GM23338 (cell line): ENCODE measurements at regions not wholly inside any gene's neighbourhood (a gene's known extent, or its start where the extent isn't known, plus 50 kb on each side); places are given as distances from the start of the nearest gene placed in this dataset.

Source experiments
- ATAC-seq: fragments of 200-7000 bp; cut with Tn5 transposase; 3 replicates; pipeline ENCODE4 v1.9.1; 2020
- DNase-seq: peaks from one replicate; pipeline ENCODE4 v3.0.0-alpha.2; 2015; ENCODE audit warnings: low spot score
- H2AFZ ChIP-seq: fragments of 200-600 bp; sonication (generic); 2 replicates; pipeline ENCODE4 v1.8.0; 2016; ENCODE audit warnings: antibody characterized with exemption, mild to moderate bottlenecking, moderate library complexity
- H3F3A ChIP-seq: fragments of 200-600 bp; sonication (generic); replicated peaks from 2 replicates; pipeline ENCODE4 v1.8.0; 2017; ENCODE audit warnings: antibody characterized with exemption, mixed run types, low read depth
- H3K27ac ChIP-seq: fragments of 200-600 bp; sonication (generic); 2 replicates; pipeline ENCODE4 v1.6.1; 2016; ENCODE audit warnings: low read depth
- H3K27me3 ChIP-seq: fragments of 200-600 bp; sonication (generic); 2 replicates; pipeline ENCODE4 v1.8.0; 2016; ENCODE audit warnings: mild to moderate bottlenecking, mixed run types, moderate library complexity; ENCODE audit not compliant: insufficient read depth
- H3K36me3 ChIP-seq: fragments of 200-600 bp; sonication (generic); 2 replicates; pipeline ENCODE4 v1.8.0; 2016; ENCODE audit warnings: mild to moderate bottlenecking; ENCODE audit not compliant: insufficient read depth
- H3K4me1 ChIP-seq: fragments of 200-600 bp; sonication (generic); 2 replicates; pipeline ENCODE4 v1.8.0; 2016; ENCODE audit warnings: mild to moderate bottlenecking, moderate library complexity; ENCODE audit not compliant: insufficient read depth
- H3K4me2 ChIP-seq: fragments of 200-600 bp; sonication (generic); 2 replicates; pipeline ENCODE4 v1.7.1; 2017; ENCODE audit warnings: mixed run types
- H3K4me3 ChIP-seq: fragments of 200-600 bp; sonication (generic); 2 replicates; pipeline ENCODE4 v1.6.1; 2016; ENCODE audit warnings: mixed run types
- H3K79me2 ChIP-seq: fragments of 200-600 bp; sonication (generic); replicated peaks from 2 replicates; pipeline ENCODE4 v1.8.0; 2017; ENCODE audit warnings: mild to moderate bottlenecking; ENCODE audit not compliant: insufficient read depth
- H3K9me2 ChIP-seq: fragments of 200-600 bp; sonication (generic); 2 replicates; pipeline ENCODE4 v1.8.0; 2017; ENCODE audit not compliant: insufficient read depth
- H4K20me1 ChIP-seq: fragments of 200-600 bp; sonication (generic); replicated peaks from 2 replicates; pipeline ENCODE4 v1.8.0; 2017; ENCODE audit warnings: mild to moderate bottlenecking; ENCODE audit not compliant: insufficient read depth
- H3K27ac Mint-ChIP-seq: 2 replicates; pipeline ENCODE4 v1.8.0; 2020; ENCODE audit warnings: inconsistent platforms, mild to moderate bottlenecking, moderate library complexity, mixed read lengths
- H3K27me3 Mint-ChIP-seq: 3 replicates; pipeline ENCODE4 v1.8.0; 2022; ENCODE audit warnings: low read depth, mild to moderate bottlenecking, moderate library complexity, mixed read lengths, inconsistent platforms; ENCODE audit not compliant: insufficient read depth, poor library complexity
- H3K36me3 Mint-ChIP-seq: 3 replicates; pipeline ENCODE4 v1.8.0; 2021; ENCODE audit warnings: low read depth, mild to moderate bottlenecking, inconsistent platforms, moderate library complexity, mixed read lengths
- H3K4me1 Mint-ChIP-seq: 3 replicates; pipeline ENCODE4 v1.8.0; 2020; ENCODE audit warnings: mild to moderate bottlenecking, inconsistent platforms, mixed read lengths
- H3K4me3 Mint-ChIP-seq: 3 replicates; pipeline ENCODE4 v1.8.0; 2021; ENCODE audit warnings: moderate library complexity, mild to moderate bottlenecking, inconsistent platforms, mixed read lengths
- H3K9me3 Mint-ChIP-seq: 3 replicates; pipeline ENCODE4 v1.8.0; 2020; ENCODE audit warnings: moderate library complexity, mild to moderate bottlenecking, inconsistent platforms, mixed read lengths
- CREB1 ChIP-seq: fragments of 250-450 bp; sonication (Bioruptor Pico); IDR thresholded peaks from 2 replicates; pipeline ENCODE4 v1.5.0; 2020; ENCODE audit warnings: low read depth, mild to moderate bottlenecking, moderate library complexity
- CTCF ChIP-seq, 2 experiments: fragments of 200-600 bp in 1 of 2; sonication (generic) in 1 of 2; conservative IDR thresholded peaks; 2 replicates each; pipeline versions ENCODE4 v1.5.1 to v1.6.1; 2016 to 2017; ENCODE audit warnings: antibody characterized with exemption in 2 of 2, low read depth in 2 of 2, mild to moderate bottlenecking in 2 of 2, moderate library complexity in 1 of 2
- ETS1 ChIP-seq: IDR thresholded peaks from 2 replicates; pipeline ENCODE4 v1.6.1; 2016; ENCODE audit warnings: antibody characterized with exemption
- EZH2 ChIP-seq: fragments of 200-600 bp; sonication (generic); IDR thresholded peaks from one replicate; pipeline ENCODE4 v1.8.0; 2017; ENCODE audit warnings: antibody characterized with exemption, mild to moderate bottlenecking, low read depth; ENCODE audit not compliant: unreplicated experiment
- EZH2phosphoT487 ChIP-seq: fragments of 200-600 bp; sonication (generic); IDR thresholded peaks from one replicate; pipeline ENCODE4 v1.8.1; 2018; ENCODE audit warnings: antibody characterized with exemption; ENCODE audit not compliant: unreplicated experiment
- JUNB ChIP-seq: IDR thresholded peaks from one replicate; pipeline ENCODE4 v1.6.1; 2016; ENCODE audit warnings: antibody characterized with exemption; ENCODE audit not compliant: unreplicated experiment
- NANOG ChIP-seq: IDR thresholded peaks from 2 replicates; pipeline ENCODE4 v1.6.1; 2016; ENCODE audit warnings: antibody characterized with exemption, borderline replicate concordance
- POLR2AphosphoS5 ChIP-seq: IDR thresholded peaks from 2 replicates; pipeline ENCODE4 v1.6.1; 2016; ENCODE audit warnings: antibody characterized with exemption, low read depth
- REST ChIP-seq: IDR thresholded peaks from one replicate; pipeline ENCODE4 v1.6.1; 2018; ENCODE audit warnings: antibody characterized with exemption; ENCODE audit not compliant: unreplicated experiment
- STAT1 ChIP-seq: IDR thresholded peaks from one replicate; pipeline ENCODE4 v1.6.1; 2016; ENCODE audit warnings: antibody characterized with exemption; ENCODE audit not compliant: unreplicated experiment
- ZNF114 ChIP-seq: fragments of 250-450 bp; sonication (Bioruptor Pico); IDR thresholded peaks from 2 replicates; pipeline ENCODE4 v1.5.0; 2020; ENCODE audit warnings: mild to moderate bottlenecking, moderate library complexity
- ZNF331 ChIP-seq: fragments of 250-450 bp; sonication (Bioruptor Pico); IDR thresholded peaks from 2 replicates; pipeline ENCODE4 v1.5.0; 2020; ENCODE audit warnings: low read depth, mild to moderate bottlenecking, moderate library complexity
- ZNF462 ChIP-seq: fragments of 250-450 bp; sonication (Bioruptor Pico); IDR thresholded peaks from 2 replicates; pipeline ENCODE4 v1.5.0; 2020; ENCODE audit warnings: mild to moderate bottlenecking, moderate library complexity

- H3K27me3 Mint-ChIP-seq = no peaks in the 10 kb centered on the region
- no peaks in the 10 kb centered on the region for H3F3A ChIP-seq
- H3K36me3 ChIP-seq = no peaks in the 10 kb centered on the region
- TF ChIP-seq ZNF462 (CRISPR knock-in tag) (no peak), ETS1 (no peak), ZNF114 (CRISPR knock-in tag) (no peak), NANOG (no peak), STAT1 (no peak), POLR2AphosphoS5 (no peak), ZNF331 (no peak), CREB1 (CRISPR knock-in tag) (no peak), REST (no peak), EZH2 (no peak), EZH2phosphoT487 (no peak), CTCF (conservative IDR thresholded peaks at IDR 0.05; ENCODE audit: low read depth in 2 of 2) (no peak), JUNB (no peak)
- no peak overlapping the region for H3K27ac Mint-ChIP-seq
- no peak overlapping the region for H3K4me3 Mint-ChIP-seq
- no peaks in the 10 kb centered on the region for H3K36me3 Mint-ChIP-seq
- no peak for ATAC-seq
- H4K20me1 ChIP-seq = no peaks in the 10 kb centered on the region
- no peak overlapping the region for H2AFZ ChIP-seq
- no peaks in the 10 kb centered on the region for H3K4me1 ChIP-seq
- H3K4me2 ChIP-seq = no peak overlapping the region
- no peak overlapping the region for H3K4me3 ChIP-seq
- H3K4me1 Mint-ChIP-seq = no peaks in the 10 kb centered on the region; the same call in 2 of the 3 replicates
- no peaks in the 10 kb centered on the region for H3K9me2 ChIP-seq
- no peak for DNase-seq
- no peaks in the 10 kb centered on the region for H3K27me3 ChIP-seq
- no peaks in the 10 kb centered on the region for H3K9me3 Mint-ChIP-seq
- no peak overlapping the region for H3K27ac ChIP-seq
- no peaks in the 10 kb centered on the region for H3K79me2 ChIP-seq
Observed at GRCh38 chr7:81506609-81507008, 263.2 kb downstream of the HGF start.
